B cell (primary cell): ENCODE measurements at regions not wholly inside any gene's neighbourhood (a gene's known extent, or its start where the extent isn't known, plus 50 kb on each side); places are given as distances from the start of the nearest gene placed in this dataset.

Experiments
- ATAC-seq: fragments of 200-7000 bp; cut with Tn5 transposase; one replicate; pipeline ENCODE4 v1.10.0; 2021; ENCODE audit warnings: low read depth, mild to moderate bottlenecking, moderate number of reproducible peaks, moderate library complexity
- CTCF ChIA-PET: fragments of 350-600 bp; sonication (Branson Sonifier 250); formaldehyde crosslinking; loops from one replicate; lab custom pipeline; 2021; ENCODE audit warnings: antibody characterized with exemption, inconsistent platforms; lab: Charles Lee
- POLR2A ChIA-PET: fragments of 350-600 bp; sonication (Branson Sonifier 250); formaldehyde crosslinking; loops from one replicate; lab custom pipeline; 2021; ENCODE audit warnings: antibody characterized with exemption; lab: Charles Lee
- DNase-seq: peaks from one replicate; pipeline ENCODE4 v3.0.0; 2013
- H2AFZ ChIP-seq: 2 replicates; pipeline ENCODE4 v1.6.1; 2012; ENCODE audit warnings: mild to moderate bottlenecking, low read depth, low read length; ENCODE audit not compliant: insufficient read depth, poor library complexity, severe bottlenecking
- H3K27ac ChIP-seq, 2 donors: 1 replicate in 1 of 2; 2 replicates in 1 of 2; pipeline ENCODE4 v1.5.1; 2012 to 2013; ENCODE audit warnings: low read length in 2 of 2, mild to moderate bottlenecking in 2 of 2, moderate library complexity in 1 of 2
- H3K27me3 ChIP-seq, 4 experiments: fragments of 200-600 bp in 1 of 4; sonication (generic) in 1 of 4; replicated peaks in 1 of 4; 1 replicate in 2 of 4; 2 replicates in 2 of 4; pipeline versions ENCODE4 v1.6.1 to v1.7.0; 2013 to 2016; ENCODE audit warnings: low read length in 3 of 4, mild to moderate bottlenecking in 2 of 4, mixed read lengths in 1 of 4, moderate library complexity in 1 of 4; ENCODE audit not compliant: insufficient read depth in 4 of 4, control insufficient read depth in 3 of 4; ENCODE audit errors: control extremely low read depth in 1 of 4
- H3K36me3 ChIP-seq, 2 experiments: replicated peaks in 1 of 2; 1 replicate in 1 of 2; 2 replicates in 1 of 2; pipeline versions ENCODE4 v1.6.1 to v1.7.1; 2013; ENCODE audit warnings: low read length in 1 of 2; ENCODE audit not compliant: insufficient read depth in 2 of 2, control insufficient read depth in 1 of 2; ENCODE audit errors: control extremely low read depth in 1 of 2, extremely low read depth in 1 of 2
- H3K4me1 ChIP-seq, 2 donors: fragments of 200-600 bp in 1 of 2; sonication (generic) in 1 of 2; 1 replicate in 1 of 2; 2 replicates in 1 of 2; pipeline versions ENCODE4 v1.5.1 to v1.6.1; 2013 to 2017; ENCODE audit warnings: low read length in 2 of 2; ENCODE audit not compliant: control insufficient read depth in 2 of 2, insufficient read depth in 2 of 2
- H3K4me2 ChIP-seq: replicated peaks from 2 replicates; pipeline ENCODE3; 2012; ENCODE audit warnings: mild to moderate bottlenecking, low read depth, low read length; ENCODE audit not compliant: poor library complexity, severe bottlenecking
- H3K4me3 ChIP-seq, 5 experiments: fragments of 200-600 bp in 1 of 5; sonication (generic) in 1 of 5; 1 replicate in 3 of 5; 2 replicates in 2 of 5; pipeline versions ENCODE4 v1.5.1 to v1.7.0; 2011 to 2016; ENCODE audit warnings: low read length in 4 of 5, mild to moderate bottlenecking in 4 of 5, low read depth in 2 of 5, control low read depth in 1 of 5, moderate library complexity in 1 of 5; ENCODE audit not compliant: insufficient read depth in 1 of 5; ENCODE audit errors: control extremely low read depth in 1 of 5, extremely low read depth in 1 of 5
- H3K79me2 ChIP-seq: fragments of 200-600 bp; sonication (generic); one replicate; pipeline ENCODE4 v1.6.0; 2016; ENCODE audit warnings: low read length; ENCODE audit not compliant: control insufficient read depth, insufficient read depth
- H3K9ac ChIP-seq: fragments of 200-600 bp; sonication (generic); 2 replicates; pipeline ENCODE4 v1.6.1; 2017; ENCODE audit warnings: mild to moderate bottlenecking, low read length, moderate library complexity
- H3K9me3 ChIP-seq, 3 donors: one replicate each; pipeline versions ENCODE4 v1.6.1 to v1.7.1; 2013; ENCODE audit warnings: low read length in 2 of 3; ENCODE audit not compliant: control insufficient read depth in 2 of 3, insufficient read depth in 1 of 3; ENCODE audit errors: control extremely low read depth in 1 of 3
- H4K20me1 ChIP-seq: 2 replicates; pipeline ENCODE4 v1.6.0; 2012; ENCODE audit warnings: mild to moderate bottlenecking, low read length; ENCODE audit not compliant: insufficient read depth, control insufficient read depth, poor library complexity, severe bottlenecking
- H3K27ac Mint-ChIP-seq: one replicate; pipeline ENCODE4 v1.8.0; 2021; ENCODE audit warnings: mixed read lengths
- H3K27me3 Mint-ChIP-seq: one replicate; pipeline ENCODE4 v1.8.0; 2021; ENCODE audit warnings: mixed read lengths
- H3K4me1 Mint-ChIP-seq: one replicate; pipeline ENCODE4 v1.8.0; 2021; ENCODE audit warnings: mixed read lengths
- H3K4me3 Mint-ChIP-seq: one replicate; pipeline ENCODE4 v1.8.0; 2021; ENCODE audit warnings: mixed read lengths
- H3K9me3 Mint-ChIP-seq: one replicate; pipeline ENCODE4 v1.8.0; 2022; ENCODE audit warnings: mixed read lengths; ENCODE audit not compliant: insufficient read depth
- CTCF ChIP-seq: fragments of 200-600 bp; IDR thresholded peaks from one replicate; pipeline ENCODE4 v1.8.0; 2022; ENCODE audit warnings: antibody characterized with exemption, mild to moderate bottlenecking
- EZH2 ChIP-seq: IDR thresholded peaks from 2 replicates; pipeline ENCODE4 v1.6.1; 2012; ENCODE audit warnings: borderline replicate concordance, low read depth, mild to moderate bottlenecking, moderate library complexity, low read length; ENCODE audit not compliant: insufficient read depth, poor library complexity, severe bottlenecking
- WGBS: methylation state at CpG from one replicate; pipeline ENCODE4 v1.1.5; 2013; ENCODE audit warnings: missing lambda C conversion rate; ENCODE audit not compliant: insufficient coverage; 5-methylcytosine and 5-hydroxymethylcytosine counted together
- intact Hi-C: fragments of 100-400 bp; cut with micrococcal nuclease; formaldehyde crosslinking; loops from one replicate; pipeline ENCODE4 v1.10.0; 2022

GRCh38 chrX:87310780-87311179 lies 206.8 kb upstream of the KLHL4 start:
- Histone ChIP-seq H3K9me3 (no peaks in the 10 kb centered on the region), H3K36me3 (no peaks in the 10 kb centered on the region), H3K4me2 (no peak overlapping the region), H3K79me2 (no peaks in the 10 kb centered on the region), H3K9ac (no peak overlapping the region), H3K27ac (no peak overlapping the region), H4K20me1 (no peaks in the 10 kb centered on the region), H3K4me1 (no peaks in the 10 kb centered on the region), H3K27me3 (no peaks in the 10 kb centered on the region), H2AFZ (no peak overlapping the region), H3K4me3 (no peak overlapping the region)
- CTCF ChIA-PET: no interaction called here
- DNase-seq (no peak), ATAC-seq (no peak)
- TF ChIP-seq CTCF: no peak
- TF ChIP-seq EZH2: no peak
- POLR2A ChIA-PET: no interaction called here
- Mint-ChIP-seq H3K27ac (no peak overlapping the region), H3K27me3 (no peaks in the 10 kb centered on the region), H3K4me1 (no peaks in the 10 kb centered on the region), H3K4me3 (no peak overlapping the region), H3K9me3 (no peaks in the 10 kb centered on the region)
- no CpG with 5 or more reads among the region's 1 CpG for WGBS
- intact Hi-C loops: no loop called here

GRCh38 chrX:87327267-87327666 lies 190.3 kb upstream of the KLHL4 start:
- H3K9ac ChIP-seq: no peak overlapping the region
- 86% methylated on average over 1 of the region's 2 CpGs for WGBS
- POLR2A ChIA-PET: no interaction called here
- no peaks in the 10 kb centered on the region for H3K27me3 Mint-ChIP-seq
- no peak overlapping the region for H2AFZ ChIP-seq
- no peak overlapping the region for H3K27ac Mint-ChIP-seq
- H3K79me2 ChIP-seq: no peaks in the 10 kb centered on the region
- no peaks in the 10 kb centered on the region for H3K36me3 ChIP-seq
- no peaks in the 10 kb centered on the region for H3K4me1 Mint-ChIP-seq
- DNase-seq (no peak), ATAC-seq (no peak)
- no peaks in the 10 kb centered on the region for H3K27me3 ChIP-seq
- no peaks in the 10 kb centered on the region for H3K9me3 ChIP-seq
- no peak overlapping the region for H3K4me3 ChIP-seq
- no peak overlapping the region for H3K4me2 ChIP-seq
- H3K9me3 Mint-ChIP-seq: no peaks in the 10 kb centered on the region
- CTCF ChIA-PET: no interaction called here
- H3K4me3 Mint-ChIP-seq: no peak overlapping the region
- H4K20me1 ChIP-seq: no peaks in the 10 kb centered on the region
- H3K4me1 ChIP-seq: no peaks in the 10 kb centered on the region
- intact Hi-C loops: no loop called here
- H3K27ac ChIP-seq: no peak overlapping the region
- TF ChIP-seq CTCF (no peak), EZH2 (no peak)
